Stimulated activated CD4-positive, alpha-beta T cell treated with anti-CD3 and anti-CD28 coated beads, Interleukin-4, amount 100 ng/mL, for 4 hours (primary cell): ENCODE measurements at regions not wholly inside any gene's neighbourhood (a gene's known extent, or its start where the extent isn't known, plus 50 kb on each side); places are given as distances from the start of the nearest gene placed in this dataset.

ENCODE experiments used
- DNase-seq, 2 experiments: peaks; one replicate each; pipeline ENCODE4 v3.0.0-alpha.2; 2020

DNA sequence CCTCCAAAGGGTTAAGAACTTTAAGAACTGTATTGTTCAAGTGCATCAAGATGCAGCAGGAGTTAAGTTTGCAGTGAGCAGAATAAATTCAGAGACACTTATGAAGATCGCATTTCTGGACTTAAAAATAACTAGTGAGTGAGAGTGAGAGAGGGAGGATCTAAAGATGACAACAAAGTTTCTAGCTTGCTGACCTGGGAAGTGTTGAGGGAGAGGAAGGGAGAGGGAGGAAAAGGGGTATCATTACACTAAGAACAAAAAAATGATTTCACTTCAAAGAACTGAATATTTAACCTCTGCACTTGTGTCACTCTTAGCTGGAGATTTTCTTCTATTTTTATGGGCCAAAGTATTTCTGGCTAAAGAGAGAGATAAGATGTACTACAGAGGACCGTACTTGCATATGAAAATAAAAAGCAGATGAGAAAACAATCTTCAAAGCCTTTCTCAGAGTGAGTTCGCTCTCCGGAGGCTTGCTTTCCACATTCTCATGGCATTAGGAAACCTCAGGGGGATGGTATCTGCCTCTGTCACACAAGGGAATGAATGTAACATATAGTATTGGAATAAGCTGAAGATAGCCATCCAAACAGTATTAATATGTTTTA, 91.4 kb upstream of the TJP1 start:
- DNase-seq = no peak

DNA sequence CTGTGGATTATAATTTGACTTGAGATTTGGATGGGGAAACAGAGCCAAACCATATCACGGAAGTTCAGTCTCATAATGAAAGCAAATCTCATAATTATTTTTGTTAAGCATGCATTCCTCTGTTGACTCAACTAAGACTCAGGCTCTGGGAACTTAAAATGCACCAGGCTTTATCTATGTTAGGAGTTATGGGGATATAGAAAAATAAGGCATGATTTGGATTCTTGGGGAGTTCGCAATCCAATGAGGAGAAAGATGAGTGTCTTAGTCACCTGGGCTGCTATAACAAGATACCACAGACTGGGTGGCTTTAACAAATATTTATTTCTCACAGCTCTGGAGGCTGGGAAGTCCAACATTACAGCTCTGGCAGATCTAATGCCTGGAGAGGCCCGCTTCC, 89.4 kb upstream of the TJP1 start:
- no peak for DNase-seq

DNA sequence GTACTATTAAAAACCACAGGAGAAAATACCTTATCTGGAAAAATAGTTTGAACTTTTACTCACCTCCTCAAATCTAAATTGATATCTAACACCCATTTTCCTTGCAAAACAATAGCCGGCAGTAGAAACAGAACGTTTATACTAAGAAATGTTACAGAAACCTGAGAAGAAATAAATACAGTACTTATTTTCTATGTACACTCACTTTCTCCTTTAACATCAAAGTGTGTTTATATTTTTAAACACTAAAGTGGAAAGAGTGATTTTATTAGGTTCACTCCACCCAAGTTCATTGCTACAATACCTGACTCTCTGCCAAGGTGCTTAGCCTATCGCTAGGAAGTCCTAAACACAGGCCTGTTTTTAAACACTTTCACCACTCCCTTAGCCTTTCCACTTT, 87.8 kb upstream of the TJP1 start:
- DNase-seq = no peak

DNA sequence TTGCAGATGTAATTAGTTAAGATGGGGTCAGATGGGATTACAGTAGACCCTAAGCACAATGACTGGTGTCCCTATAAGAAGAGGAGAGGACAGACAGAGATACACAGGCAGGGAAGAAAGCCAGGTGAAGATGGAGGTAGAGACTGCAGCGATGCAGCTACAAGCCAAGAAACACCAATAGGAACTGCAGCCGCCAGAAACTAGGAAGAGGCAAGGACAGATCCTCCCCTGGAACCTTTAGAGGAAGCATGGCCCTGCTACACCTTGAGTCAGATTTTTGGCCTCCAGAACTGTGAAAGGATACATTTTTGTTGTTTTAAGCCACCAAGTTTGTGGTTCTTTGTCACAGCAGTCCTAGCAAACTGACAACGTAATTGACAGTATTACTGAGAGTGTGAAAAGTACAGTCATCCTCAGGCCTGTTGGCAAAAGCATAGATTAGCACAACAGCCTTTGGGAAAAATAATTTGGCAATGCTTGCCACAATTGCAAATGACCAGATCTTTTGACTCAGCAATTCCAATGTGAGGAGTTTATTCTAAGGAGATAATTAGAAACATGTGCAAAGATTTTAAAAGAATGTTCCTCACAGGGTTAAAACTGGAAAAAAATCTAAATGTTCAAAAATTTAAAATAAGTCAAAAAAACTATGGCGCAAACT, 82.6 kb upstream of the TJP1 start:
- DNase-seq = no peak

DNA sequence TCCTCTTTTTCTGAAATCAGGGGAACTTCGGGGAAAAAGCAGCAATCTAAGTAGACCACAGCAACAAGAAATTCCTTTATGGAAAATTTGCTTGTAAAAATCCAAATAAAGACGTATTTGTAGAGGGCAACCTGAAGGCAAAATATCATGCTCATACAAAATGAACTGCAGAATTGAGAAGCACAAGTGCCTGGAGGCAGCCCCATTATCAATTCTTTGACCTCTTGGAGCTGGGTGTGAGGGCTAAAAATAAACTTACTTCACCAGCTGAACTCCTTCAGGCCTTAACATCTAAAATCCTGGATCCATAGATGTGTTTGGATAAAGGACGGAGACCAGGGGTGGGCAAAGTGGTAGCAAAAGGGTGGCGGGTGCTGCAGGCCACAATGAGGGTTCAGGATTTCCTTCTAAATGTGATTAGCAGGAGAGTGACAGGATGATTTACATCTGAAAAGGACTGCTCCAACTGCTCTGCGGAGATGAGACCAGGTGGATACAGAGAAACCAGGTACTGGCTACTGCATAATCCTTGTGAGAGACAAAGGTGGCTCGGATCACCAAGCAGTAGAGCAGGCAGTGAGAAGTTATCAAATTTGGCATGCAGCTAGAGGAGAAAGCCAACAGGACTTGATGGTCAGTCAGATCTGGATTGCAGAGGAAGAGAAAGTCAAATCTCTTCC, 81.7 kb upstream of the TJP1 start:
- DNase-seq = no peak

DNA sequence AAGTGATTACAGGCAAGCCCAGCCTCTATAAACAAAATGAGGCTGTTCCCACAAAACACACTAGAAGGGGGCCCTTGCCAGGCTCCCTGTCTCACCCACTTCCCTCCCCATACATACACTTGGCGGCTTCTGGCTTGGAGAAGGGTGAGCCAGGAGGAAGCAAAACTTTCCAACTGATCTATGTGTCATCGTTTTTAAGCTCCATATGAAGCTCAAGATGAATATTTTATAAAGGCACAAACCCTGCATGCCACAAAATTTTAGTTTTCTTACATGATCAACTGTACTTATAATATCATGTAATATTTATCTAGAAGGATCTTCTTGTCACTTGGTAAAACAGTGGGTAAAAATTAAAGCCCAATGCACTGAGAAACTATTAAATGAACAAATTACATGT, 80.8 kb upstream of the TJP1 start:
- no peak for DNase-seq

DNA sequence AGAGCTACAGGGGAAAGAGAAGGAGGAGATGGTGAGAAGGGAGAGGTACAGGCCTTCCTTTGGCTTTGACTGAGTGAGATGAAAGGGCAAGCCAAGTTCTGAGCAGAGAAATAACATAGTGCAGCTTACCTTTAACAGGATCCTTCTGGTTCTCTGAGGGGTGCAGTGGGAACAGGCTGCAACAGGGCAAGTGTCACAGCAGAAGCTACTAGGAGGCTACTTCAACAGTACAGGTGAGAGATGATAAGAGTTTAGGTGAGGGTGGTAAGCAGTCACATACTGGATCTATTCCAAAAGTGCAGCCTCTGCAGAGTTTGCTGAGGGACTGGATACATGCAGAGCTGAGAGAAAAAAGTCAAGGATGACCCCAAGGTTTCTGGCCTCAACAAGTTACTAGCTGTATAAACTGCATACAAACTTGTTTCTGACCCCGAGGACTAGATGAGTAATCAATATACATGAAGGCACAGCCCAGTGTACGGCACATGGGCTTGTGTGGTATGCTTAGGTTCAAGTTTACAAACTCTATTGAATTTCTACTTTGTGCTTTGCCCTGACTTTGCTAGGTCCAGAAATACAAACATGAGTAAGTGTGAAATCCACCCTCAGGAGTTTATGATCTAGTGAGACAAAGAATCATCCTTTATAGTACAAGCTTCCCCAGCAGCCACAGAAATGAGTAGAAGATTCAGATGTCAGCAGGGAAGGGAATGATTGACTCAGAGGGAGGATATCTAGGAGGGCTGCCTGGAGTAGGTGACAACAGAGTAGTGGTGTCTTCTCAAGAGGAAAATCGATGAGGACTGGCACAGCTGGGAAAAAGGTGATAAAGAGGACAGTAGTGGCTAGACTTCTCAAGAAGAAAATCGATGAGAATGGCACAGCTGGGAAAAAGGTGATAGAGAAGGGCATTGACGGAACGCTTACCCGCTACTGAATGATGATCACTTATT, 78.2 kb upstream of the TJP1 start:
- DNase-seq = no peak

DNA sequence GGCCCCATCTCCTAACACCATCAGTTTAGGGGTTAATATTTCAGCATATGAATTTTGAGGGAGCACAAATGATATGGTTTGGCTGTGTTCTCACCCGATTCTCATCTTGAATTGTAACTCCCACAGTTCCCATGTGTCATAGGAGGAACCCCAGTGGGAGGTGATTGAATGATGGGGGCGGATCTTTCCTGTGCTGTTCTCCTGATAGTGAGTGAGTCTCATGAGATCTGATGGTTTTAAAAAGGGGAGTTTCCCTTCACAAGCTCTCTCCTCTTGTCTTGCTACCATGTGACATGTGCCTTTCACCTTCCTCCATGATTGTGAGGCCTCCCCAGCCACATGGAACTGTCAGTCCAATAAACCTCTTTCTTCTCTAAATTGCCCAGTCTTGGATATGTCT, 73.8 kb upstream of the TJP1 start:
- no peak for DNase-seq

DNA sequence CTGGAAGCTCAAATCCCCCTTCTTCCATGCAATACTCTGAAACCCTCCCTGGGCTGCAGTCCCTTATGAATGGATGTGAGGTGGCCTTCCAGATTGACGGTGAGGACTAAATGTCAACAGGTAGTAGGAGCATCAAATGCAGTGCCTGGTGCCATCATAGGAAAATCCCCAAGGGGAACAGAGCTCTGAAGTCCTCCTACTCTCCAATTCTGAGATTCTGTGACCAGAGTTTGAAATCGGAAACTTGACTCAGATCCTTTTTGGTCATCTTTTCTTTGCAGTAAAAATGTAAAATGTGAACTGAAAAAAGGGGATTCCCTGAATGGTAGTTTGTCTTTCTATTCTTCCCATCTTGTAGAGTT, 68.8 kb upstream of the TJP1 start:
- no peak for DNase-seq

DNA sequence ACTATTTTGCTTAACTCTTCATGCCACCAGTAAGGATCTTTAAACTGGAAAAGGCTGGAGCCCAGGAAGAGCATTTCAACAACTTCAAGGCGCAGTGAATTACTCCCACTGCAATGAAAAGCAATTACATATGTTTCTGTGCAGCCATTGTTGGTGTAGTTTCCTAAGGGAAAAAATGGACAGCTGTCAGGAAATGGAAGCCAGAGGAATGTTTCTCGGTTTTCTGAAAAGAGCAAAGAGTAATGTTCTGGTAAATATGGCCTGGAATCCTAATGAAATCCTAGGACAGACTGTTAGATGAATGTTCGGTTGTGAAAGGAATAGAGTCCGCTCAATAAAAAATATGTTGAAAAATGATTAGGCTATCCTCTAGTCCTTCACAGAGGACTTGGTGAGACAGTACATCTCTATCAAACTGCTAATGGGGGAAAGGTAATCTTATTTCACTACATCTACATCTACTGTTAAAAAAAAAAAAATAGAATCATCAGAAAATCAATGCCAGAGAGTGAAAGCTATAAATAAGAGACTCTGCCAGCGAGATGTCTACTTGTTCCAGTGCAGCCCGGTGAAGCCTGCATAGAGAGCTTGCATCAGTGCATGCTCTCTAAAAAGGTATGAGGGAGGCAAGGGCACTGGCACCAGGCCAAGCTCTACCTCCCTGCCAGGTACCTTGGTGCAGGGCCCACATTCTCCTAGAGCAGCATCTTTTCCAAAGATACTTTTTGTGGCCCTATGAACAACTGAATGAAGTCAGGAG, 68.2 kb upstream of the TJP1 start:
- no peak for DNase-seq

DNA sequence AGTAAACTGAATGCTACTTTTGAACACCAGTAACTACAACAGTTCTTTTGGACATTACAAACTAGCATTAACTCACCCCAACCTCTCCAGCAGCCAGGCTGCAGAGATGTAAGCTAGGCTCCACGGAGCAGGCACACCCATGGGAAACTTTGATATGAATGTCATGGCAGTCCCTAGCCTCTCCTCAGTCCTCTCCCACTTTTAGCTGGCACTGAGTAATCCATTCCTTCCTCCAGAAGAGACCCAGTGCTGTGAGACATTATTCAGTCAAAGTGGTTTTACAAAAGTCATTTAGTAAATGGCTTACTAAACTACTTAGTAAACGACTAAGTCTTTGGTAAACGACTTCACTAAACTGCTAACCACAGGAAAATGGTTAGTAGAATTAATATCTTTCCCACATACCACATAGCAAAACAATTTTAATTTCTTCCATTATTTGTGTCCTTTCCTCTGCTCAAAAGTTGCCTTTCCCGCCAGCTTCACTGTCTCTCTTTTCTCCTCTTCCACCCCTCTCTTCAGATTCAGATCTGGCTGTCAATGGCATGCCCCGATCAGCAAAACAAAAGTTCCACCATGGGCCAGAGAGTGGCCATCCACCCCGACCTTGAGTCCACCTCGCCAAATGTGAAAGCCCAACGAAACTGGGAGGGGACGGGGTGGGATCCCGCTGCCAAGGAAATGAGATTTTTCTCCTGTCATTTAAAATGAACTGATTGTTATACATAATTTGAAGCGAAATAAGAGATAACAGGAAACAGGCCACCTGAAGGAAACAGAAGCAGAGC, 67.5 kb upstream of the TJP1 start:
- DNase-seq = no peak

DNA sequence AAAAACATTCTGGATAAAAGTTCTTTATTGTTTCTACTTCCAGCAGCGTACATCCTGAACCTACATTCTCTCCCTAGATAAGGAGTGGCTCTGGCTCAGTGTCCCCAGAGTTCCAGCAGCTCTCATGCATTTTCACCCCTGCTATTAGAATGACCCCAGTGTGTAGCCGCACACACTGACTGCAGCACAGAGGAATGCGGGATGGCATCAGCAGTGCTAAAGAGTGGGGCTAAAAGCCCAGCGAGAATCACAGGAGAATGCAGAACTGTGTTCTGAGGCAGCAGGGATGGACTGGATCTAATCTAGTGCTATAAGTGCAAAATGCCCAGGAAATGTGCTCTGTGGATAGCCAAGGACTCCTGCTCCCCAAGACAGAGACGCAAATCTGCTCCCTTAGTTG, 66.4 kb upstream of the TJP1 start:
- no peak for DNase-seq

DNA sequence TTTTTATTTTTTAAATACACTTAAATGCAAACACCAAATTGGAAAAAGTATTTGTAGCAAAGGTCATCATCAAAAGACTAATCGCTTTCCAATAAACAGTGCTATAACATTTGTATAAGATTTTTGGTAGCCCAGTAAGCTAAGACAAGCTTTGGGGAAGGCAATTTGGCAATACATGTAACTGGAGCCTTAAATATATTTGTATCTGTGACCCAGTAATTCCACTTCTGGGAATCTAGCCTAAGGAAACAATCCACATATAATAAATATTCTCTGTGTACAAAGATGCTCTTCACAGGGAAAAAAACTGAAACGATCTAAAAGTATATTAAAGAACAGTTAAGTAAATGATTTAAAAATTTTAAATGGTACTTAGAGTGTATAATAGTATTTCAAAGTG, 65.5 kb upstream of the TJP1 start:
- DNase-seq = no peak

DNA sequence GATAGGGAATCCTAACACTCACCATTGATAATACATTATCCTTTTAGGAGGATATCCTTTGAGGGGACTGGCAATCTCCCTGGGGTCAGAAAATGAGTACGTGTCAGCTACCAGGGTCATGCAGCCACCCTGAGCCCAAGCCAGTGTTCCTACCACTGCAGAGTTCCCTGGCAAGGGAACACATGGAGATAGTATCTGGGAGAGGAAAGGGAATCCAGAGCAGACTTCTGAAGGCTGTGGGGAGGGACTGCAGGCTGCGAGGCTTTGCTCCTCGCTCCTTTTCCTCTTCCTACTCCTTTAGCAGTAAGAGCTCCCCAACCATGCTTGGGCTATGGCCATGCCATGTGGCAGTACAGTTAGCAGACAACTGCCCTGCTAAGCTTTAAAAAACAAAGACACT, 62.9 kb upstream of the TJP1 start:
- no peak for DNase-seq

DNA sequence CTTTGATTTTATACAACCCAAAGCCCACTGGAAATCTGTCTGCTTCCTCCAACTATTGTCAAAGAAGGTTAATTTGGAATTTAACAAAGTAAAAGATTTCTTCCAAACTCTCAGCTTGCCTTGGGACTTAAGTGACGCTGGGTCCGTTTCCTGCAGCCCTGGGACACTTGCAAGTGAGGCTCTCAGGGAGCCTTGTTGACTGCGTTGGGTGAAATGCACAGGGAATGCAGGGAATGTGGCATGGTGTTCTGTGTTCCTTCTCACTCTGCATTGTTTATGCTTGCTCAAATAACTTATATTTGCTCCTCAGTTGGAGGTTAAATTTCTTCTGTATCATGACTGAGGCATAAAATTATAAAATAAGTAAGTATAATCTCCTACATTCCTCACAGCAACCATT, 60.9 kb upstream of the TJP1 start:
- no peak for DNase-seq

DNA sequence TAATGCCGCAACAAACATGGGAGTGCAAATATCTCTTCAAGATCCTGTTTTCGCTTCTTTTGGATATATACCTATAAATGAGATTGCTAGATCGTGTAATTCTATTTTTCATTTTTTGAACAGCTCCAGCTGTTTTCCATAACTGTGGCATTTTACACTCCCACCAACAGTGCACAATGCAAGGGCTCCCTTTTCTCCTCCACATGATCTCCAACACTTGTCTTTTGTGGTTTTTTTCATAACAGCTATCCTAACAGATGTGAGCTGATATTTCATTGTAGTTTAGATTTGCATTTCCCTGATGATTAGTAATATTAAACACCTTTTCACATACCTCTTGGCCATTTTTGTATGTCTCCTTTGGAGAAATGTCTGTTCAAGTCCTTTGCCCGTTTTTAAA, 58.6 kb upstream of the TJP1 start:
- DNase-seq = no peak

DNA sequence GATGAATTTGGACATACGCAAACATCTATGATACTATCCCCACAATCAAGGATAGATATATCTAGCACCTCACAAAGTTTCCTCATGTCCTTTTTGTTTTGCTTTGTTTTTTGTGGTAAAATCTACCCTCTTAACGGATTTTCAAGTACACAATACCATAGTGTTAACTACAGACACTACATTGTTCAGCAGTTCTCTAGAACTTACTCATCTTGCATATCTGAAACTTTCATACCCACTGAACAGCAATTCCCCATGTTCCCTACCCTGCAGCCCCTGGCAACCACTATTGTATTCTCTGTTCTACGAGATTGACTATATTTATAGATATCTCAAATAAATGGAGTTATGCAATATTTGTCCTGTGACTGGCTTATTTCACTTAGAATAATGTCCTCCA, 58.1 kb upstream of the TJP1 start:
- DNase-seq = no peak

DNA sequence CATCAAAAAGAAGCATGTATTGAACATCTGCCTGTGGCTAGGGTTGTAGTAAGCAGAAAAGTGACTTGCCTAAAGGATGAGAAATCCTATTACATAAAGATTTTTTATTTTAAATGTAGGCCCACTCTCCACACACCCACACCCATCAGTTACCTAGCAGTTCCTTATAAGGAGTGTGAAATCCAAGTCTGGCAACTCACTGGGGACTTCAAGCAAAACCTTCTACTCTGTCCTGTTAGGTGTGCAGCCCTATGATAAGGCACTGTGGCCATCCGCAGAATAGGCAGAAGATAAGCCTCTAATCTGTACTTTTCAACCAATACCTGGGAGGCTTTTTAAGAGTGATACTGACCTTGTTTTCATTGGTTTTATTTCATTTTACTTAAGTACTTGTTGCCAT, 52.7 kb upstream of the TJP1 start:
- no peak for DNase-seq

DNA sequence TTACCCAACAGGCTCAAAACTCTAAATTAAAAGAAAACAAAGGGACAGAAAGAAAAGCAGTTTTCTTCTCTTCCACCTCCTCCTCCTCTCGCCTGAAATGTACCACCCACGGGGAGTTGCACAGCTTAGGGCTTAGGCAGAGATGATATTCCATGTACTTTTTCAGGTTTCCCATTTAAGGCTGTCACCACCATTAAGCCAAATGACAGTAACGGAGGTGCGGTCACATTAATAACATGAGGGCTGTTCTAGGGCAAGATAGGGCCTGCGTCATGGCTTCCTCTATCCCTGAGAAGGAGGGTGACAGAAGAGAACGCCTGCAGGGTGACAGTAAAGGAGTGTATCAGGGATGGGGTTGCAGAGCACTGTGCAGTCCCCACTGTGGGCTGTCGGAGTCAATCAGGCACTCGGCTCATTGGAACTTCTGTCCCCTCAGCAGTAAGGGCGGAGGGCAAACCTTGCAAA, 51.7 kb upstream of the TJP1 start:
- DNase-seq = no peak

DNA sequence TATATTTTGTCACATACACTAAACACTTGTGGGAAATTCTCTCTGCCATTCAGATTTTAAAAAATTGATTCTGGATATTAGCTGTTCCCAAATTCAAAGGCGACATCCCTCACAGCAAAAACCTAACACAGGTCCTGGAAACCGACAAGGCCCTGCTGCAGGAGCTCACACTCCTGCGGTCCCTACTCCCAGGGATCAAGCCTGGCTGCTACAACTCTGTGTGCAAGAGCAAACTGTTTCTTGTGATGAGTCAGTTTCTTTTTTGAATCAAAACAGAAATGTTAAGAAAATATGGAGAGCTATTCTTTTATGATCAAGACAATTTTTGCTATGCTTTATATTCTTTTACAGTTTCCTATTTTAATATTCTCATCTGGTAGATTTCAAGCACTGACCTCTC, 51.0 kb upstream of the TJP1 start:
- no peak for DNase-seq

DNA sequence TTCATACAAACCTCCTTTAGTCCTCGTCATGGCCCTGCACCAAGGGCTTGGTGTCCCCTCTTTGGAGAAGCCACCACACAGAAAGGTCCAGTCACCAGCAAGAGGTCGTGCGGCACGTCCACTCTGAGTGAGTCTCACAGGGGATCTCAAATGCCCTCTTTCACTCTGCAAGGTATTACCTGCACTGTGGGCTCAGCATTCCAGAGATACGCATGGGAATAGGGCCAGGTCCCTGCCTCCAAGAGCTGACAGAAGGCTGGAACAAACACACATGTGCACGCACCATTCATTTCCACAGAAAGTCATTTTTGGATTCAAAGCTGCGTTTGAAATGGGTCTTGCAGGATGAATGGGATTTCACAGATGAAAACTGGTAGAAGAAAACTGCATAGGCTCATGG, 50.4 kb upstream of the TJP1 start:
- no peak for DNase-seq
